H1 (cell line): ENCODE measurements at regions not wholly inside any gene's neighbourhood (a gene's known extent, or its start where the extent isn't known, plus 50 kb on each side); places are given as distances from the start of the nearest gene placed in this dataset.
A peak's percentile ranks its signal among the peaks of the same experiment; 100 is the strongest.

Experiments used
- CTCF ChIA-PET: fragments of 300-600 bp; sonication (Branson Sonifier 250); formaldehyde crosslinking; loops from one replicate; lab custom pipeline; 2021; ENCODE audit not compliant: partially characterized antibody; lab: Charles Lee
- POLR2A ChIA-PET: fragments of 300-600 bp; sonication (Branson Sonifier 250); formaldehyde crosslinking; loops from one replicate; lab custom pipeline; 2021; ENCODE audit warnings: inconsistent platforms; ENCODE audit not compliant: partially characterized antibody; lab: Charles Lee
- DNase-seq, 2 experiments: peaks; one replicate each; pipeline versions ENCODE4 v3.0.0 to v3.0.0-alpha.2; 2010 to 2022; ENCODE audit warnings: low spot score in 2 of 2, low read depth in 1 of 2, mixed read lengths in 1 of 2
- FAIRE-seq: peaks from 2 replicates; lab custom pipeline; 2011; peaks lifted over from hg19 to GRCh38; lab: Jason Lieb, UNC
- H2AFZ ChIP-seq: 2 replicates; pipeline ENCODE4 v1.8.1; 2012; ENCODE audit warnings: low read length, inconsistent platforms
- H2AK5ac ChIP-seq: 2 replicates; pipeline ENCODE4 v1.6.1; 2013; ENCODE audit warnings: low read depth, low read length
- H2BK120ac ChIP-seq: replicated peaks from 2 replicates; pipeline ENCODE3; 2013; ENCODE audit warnings: low read depth, low read length, inconsistent platforms
- H2BK12ac ChIP-seq: 2 replicates; pipeline ENCODE4 v1.6.1; 2013; ENCODE audit warnings: low read depth, low read length
- H2BK15ac ChIP-seq: 2 replicates; pipeline ENCODE4 v1.6.1; 2013; ENCODE audit warnings: low read length
- H2BK20ac ChIP-seq: 2 replicates; pipeline ENCODE4 v1.6.1; 2013; ENCODE audit warnings: low read length
- H2BK5ac ChIP-seq: 2 replicates; pipeline ENCODE4 v1.6.1; 2013; ENCODE audit warnings: low read depth, low read length
- H3K14ac ChIP-seq: 2 replicates; pipeline ENCODE4 v1.6.1; 2013; ENCODE audit warnings: inconsistent platforms; ENCODE audit not compliant: insufficient read length
- H3K18ac ChIP-seq: 2 replicates; pipeline ENCODE4 v1.6.1; 2013; ENCODE audit warnings: low read length; ENCODE audit errors: extremely low read depth
- H3K23ac ChIP-seq: 2 replicates; pipeline ENCODE4 v1.6.1; 2013; ENCODE audit warnings: inconsistent platforms; ENCODE audit not compliant: insufficient read length
- H3K23me2 ChIP-seq: 2 replicates; pipeline ENCODE4 v1.6.1; 2013; ENCODE audit warnings: low read depth, low read length
- H3K27ac ChIP-seq: 2 replicates; pipeline ENCODE4 v1.6.1; 2011; ENCODE audit warnings: low read depth, low read length, inconsistent platforms
- H3K27me3 ChIP-seq, 4 experiments: replicated peaks in 1 of 4; 1 replicate in 1 of 4; 2 replicates in 3 of 4; pipeline versions ENCODE4 v1.6.1 to v1.8.1; 2011 to 2013; ENCODE audit warnings: low read length in 3 of 4, mild to moderate bottlenecking in 3 of 4, inconsistent platforms in 2 of 4, mixed read lengths in 2 of 4, moderate library complexity in 1 of 4; ENCODE audit not compliant: control insufficient read depth in 3 of 4, insufficient read depth in 3 of 4; ENCODE audit errors: extremely low read depth in 1 of 4
- H3K36me3 ChIP-seq, 4 experiments: 2 replicates each; pipeline versions ENCODE4 v1.6.1 to v1.8.1; 2011 to 2013; ENCODE audit warnings: mild to moderate bottlenecking in 4 of 4, low read length in 3 of 4, moderate library complexity in 2 of 4, control low read depth in 1 of 4, inconsistent platforms in 1 of 4; ENCODE audit not compliant: insufficient read depth in 4 of 4, control insufficient read depth in 2 of 4
- H3K4ac ChIP-seq: replicated peaks from 2 replicates; pipeline ENCODE3; 2013; ENCODE audit warnings: low read length, low read depth, mixed read lengths, inconsistent platforms; ENCODE audit not compliant: insufficient read length
- H3K4me1 ChIP-seq, 4 experiments: replicated peaks in 1 of 4; 1 replicate in 1 of 4; 2 replicates in 3 of 4; pipeline versions ENCODE4 v1.6.1 to v1.8.1; 2011 to 2013; ENCODE audit warnings: low read length in 3 of 4, inconsistent platforms in 2 of 4, mixed read lengths in 1 of 4; ENCODE audit not compliant: insufficient read depth in 4 of 4, control insufficient read depth in 3 of 4
- H3K4me2 ChIP-seq, 2 experiments: 2 replicates each; pipeline versions ENCODE4 v1.6.1 to v1.8.1; 2011 to 2013; ENCODE audit warnings: low read depth in 2 of 2, low read length in 2 of 2, control low read depth in 1 of 2, inconsistent platforms in 1 of 2, mild to moderate bottlenecking in 1 of 2; ENCODE audit not compliant: insufficient read depth in 1 of 2
- H3K4me3 ChIP-seq, 4 experiments: fragments of 200-600, 300-600 bp in 1 of 4; sonication (generic), shearing (Covaris generic), sonication (Bioruptor Twin) in 1 of 4; 2 replicates each; pipeline versions ENCODE4 v1.5.1 to v1.8.1; 2011 to 2016; ENCODE audit warnings: low read length in 4 of 4, low read depth in 3 of 4, control low read depth in 2 of 4, inconsistent platforms in 2 of 4, mild to moderate bottlenecking in 2 of 4, mixed read lengths in 1 of 4, moderate library complexity in 1 of 4; ENCODE audit not compliant: insufficient read depth in 2 of 4; ENCODE audit errors: extremely low read depth in 1 of 4
- H3K56ac ChIP-seq: replicated peaks from 2 replicates; pipeline ENCODE3; 2013; ENCODE audit warnings: low read depth, mild to moderate bottlenecking, mixed read lengths, low read length, inconsistent platforms; ENCODE audit not compliant: insufficient read length
- H3K79me1 ChIP-seq: 2 replicates; pipeline ENCODE4 v1.6.1; 2013; ENCODE audit warnings: low read depth, low read length, control low read depth
- H3K79me2 ChIP-seq, 2 experiments: 2 replicates each; pipeline versions ENCODE4 v1.6.1 to v1.8.1; 2012 to 2013; ENCODE audit warnings: low read length in 2 of 2, mild to moderate bottlenecking in 2 of 2, inconsistent platforms in 1 of 2; ENCODE audit not compliant: insufficient read depth in 2 of 2, control insufficient read depth in 1 of 2
- H3K9ac ChIP-seq, 4 experiments: replicated peaks in 1 of 4; 1 replicate in 1 of 4; 2 replicates in 3 of 4; pipeline versions ENCODE4 v1.6.1 to v1.8.1; 2011 to 2013; ENCODE audit warnings: low read depth in 3 of 4, low read length in 3 of 4, control low read depth in 2 of 4, mild to moderate bottlenecking in 2 of 4, moderate library complexity in 2 of 4, inconsistent platforms in 1 of 4; ENCODE audit errors: extremely low read depth in 1 of 4
- H3K9me3 ChIP-seq, 2 experiments: 2 replicates each; pipeline versions ENCODE4 v1.6.1 to v1.8.1; 2012 to 2013; ENCODE audit warnings: mild to moderate bottlenecking in 2 of 2, moderate library complexity in 2 of 2, control low read depth in 1 of 2, inconsistent platforms in 1 of 2, low read depth in 1 of 2, low read length in 1 of 2, mixed read lengths in 1 of 2; ENCODE audit not compliant: insufficient read depth in 2 of 2
- H4K20me1 ChIP-seq, 2 experiments: replicated peaks in 1 of 2; 2 replicates each; pipeline versions ENCODE3 to v1.8.1; 2011 to 2013; ENCODE audit warnings: inconsistent platforms in 2 of 2, low read length in 2 of 2, mild to moderate bottlenecking in 1 of 2; ENCODE audit not compliant: insufficient read depth in 2 of 2, control insufficient read depth in 1 of 2
- H4K5ac ChIP-seq: 2 replicates; pipeline ENCODE4 v1.6.1; 2013; ENCODE audit warnings: low read length, low read depth, mixed read lengths, inconsistent platforms; ENCODE audit not compliant: insufficient read length
- H4K8ac ChIP-seq: 2 replicates; pipeline ENCODE4 v1.8.0; 2013; ENCODE audit warnings: mild to moderate bottlenecking, moderate library complexity, low read length, inconsistent platforms; ENCODE audit not compliant: insufficient read depth; ENCODE audit errors: extremely low read depth
- H4K91ac ChIP-seq: replicated peaks from 2 replicates; pipeline ENCODE3; 2013; ENCODE audit warnings: low read length, mixed read lengths, inconsistent platforms; ENCODE audit not compliant: insufficient read length
- JUND ChIP-seq: IDR thresholded peaks from 2 replicates; pipeline ENCODE4 v1.6.1; 2011; ENCODE audit warnings: mild to moderate bottlenecking, improper control_type of control experiment, low read length
- WGBS, 2 experiments: shearing (Covaris generic) in 1 of 2; methylation state at CpG; one replicate each; pipeline versions ENCODE4 v1.1.6 to v1.1.7; 2013 to 2015; ENCODE audit warnings: low lambda C conversion rate in 2 of 2, mixed read lengths in 2 of 2, inconsistent platforms in 1 of 2, low coverage in 1 of 2, missing lambda C conversion rate in 1 of 2; ENCODE audit not compliant: insufficient replicate concordance in 2 of 2, insufficient coverage in 1 of 2, insufficient read length in 1 of 2; ENCODE audit errors: extremely low coverage in 1 of 2, missing lambda C conversion rate in 1 of 2; 5-methylcytosine and 5-hydroxymethylcytosine counted together

- peak overlapping the region; percentile 21; the same call in 1 of the 2 replicates for H2BK15ac ChIP-seq
- no peak overlapping the region for H3K4me3 ChIP-seq
- no peak overlapping the region; the same call in 1 of the 2 replicates for H3K27ac ChIP-seq
- peak overlapping the region; percentile 16 for H2BK120ac ChIP-seq
- no peak for TF ChIP-seq JUND
- H3K36me3 ChIP-seq: no peaks in the 10 kb centered on the region
- H3K4me2 ChIP-seq: no peak overlapping the region
- no peaks in the 10 kb centered on the region for H3K79me1 ChIP-seq
- peak overlapping the region; percentile 87 for H3K56ac ChIP-seq
- WGBS, 2 experiments: 84% methylated on average over 9 of the region's 9 CpGs; no CpG with 5 or more reads in 1 of the 2 experiments
- H4K91ac ChIP-seq: no peak overlapping the region
- H4K5ac ChIP-seq: no peak overlapping the region
- H3K23ac ChIP-seq: no peak overlapping the region
- no peak for DNase-seq
- H3K27me3 ChIP-seq: peaks cover 0 to 2% (median 0%) of the 10 kb centered on the region in 4 experiments; a peak in 1 of 7 replicates
- FAIRE-seq: no peak
- peak overlapping the region; percentile 70; the same call in 1 of the 2 replicates for H2BK12ac ChIP-seq
- H3K18ac ChIP-seq: no peak overlapping the region
- CTCF ChIA-PET: interaction anchor here (0.7 to 2.4 kb wide), 14 partner anchors 8 to 290 kb away, joined by 3 to 8 read pairs (median 4); no protein-coding TSS in a partner anchor
- H3K79me2 ChIP-seq: no peaks in the 10 kb centered on the region
- H4K20me1 ChIP-seq: peaks cover 0 to 3% of the 10 kb centered on the region in 2 experiments
- H2AK5ac ChIP-seq: peak overlapping the region; percentile 82; the same call in 1 of the 2 replicates
- 0 out of 7 replicates have a peak overlapping the region, but pooled peaks of 1 of the 4 experiments have one; percentile 22 for H3K9ac ChIP-seq
- peaks cover 6% of the 10 kb centered on the region; the same call in 1 of the 2 replicates for H3K23me2 ChIP-seq
- no peak overlapping the region for H3K14ac ChIP-seq
- no peak overlapping the region for H3K4ac ChIP-seq
- no peak overlapping the region for H2AFZ ChIP-seq
- peaks cover 6 to 19% (median 15%) of the 10 kb centered on the region in 4 experiments for H3K4me1 ChIP-seq
- POLR2A ChIA-PET: interaction anchor here (1.8 kb wide), 1 partner anchor 8 kb away, joined by 4 read pairs; no protein-coding TSS in a partner anchor
- no peak overlapping the region for H4K8ac ChIP-seq
- H3K9me3 ChIP-seq: no peaks in the 10 kb centered on the region
- 0 out of 2 replicates have a peak overlapping the region, but pooled peaks have one; percentile 6 for H2BK5ac ChIP-seq
- H2BK20ac ChIP-seq: no peak overlapping the region
These were observed 76.8 kb downstream of the ZFP36L2 start for GRCh38 chr2:43149482-43150107.
